Activated naive CD4-positive, alpha-beta T cell treated with anti-CD3 and anti-CD28 coated beads, Interleukin-2, amount 50 U/mL, for 16 hours (primary cell): ENCODE measurements at regions not wholly inside any gene's neighbourhood (a gene's known extent, or its start where the extent isn't known, plus 50 kb on each side); places are given as distances from the start of the nearest gene placed in this dataset.

ENCODE experiments used
- DNase-seq: peaks from one replicate; pipeline ENCODE4 v3.0.0-alpha.2; 2020

GRCh38 chr16:66004699-66005098 is 361.8 kb upstream of the CDH5 start:
- no peak for DNase-seq

- no peak for DNase-seq
Measured at GRCh38 chr16:66003201-66003600, 363.3 kb upstream of the CDH5 start.

DNA sequence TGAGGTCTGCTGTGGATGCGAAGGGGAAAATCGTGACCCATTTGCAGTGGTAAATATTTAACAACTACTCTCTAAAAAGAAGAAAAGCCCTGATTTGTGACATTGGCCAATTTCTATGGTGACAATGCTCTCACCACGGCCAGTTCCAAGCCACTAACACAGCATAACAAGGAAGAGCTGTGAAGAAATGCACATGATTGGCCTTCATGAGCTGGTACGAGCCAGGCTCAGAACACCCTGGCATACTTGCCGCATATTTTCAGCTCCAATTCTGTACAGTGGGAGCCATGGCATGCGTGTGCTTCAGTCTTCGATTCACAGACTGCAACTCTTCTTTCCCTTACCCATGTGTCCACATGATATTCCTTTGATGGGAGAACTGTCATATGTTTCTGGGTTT is 363.9 kb upstream of the CDH5 start:
- no peak for DNase-seq

DNA sequence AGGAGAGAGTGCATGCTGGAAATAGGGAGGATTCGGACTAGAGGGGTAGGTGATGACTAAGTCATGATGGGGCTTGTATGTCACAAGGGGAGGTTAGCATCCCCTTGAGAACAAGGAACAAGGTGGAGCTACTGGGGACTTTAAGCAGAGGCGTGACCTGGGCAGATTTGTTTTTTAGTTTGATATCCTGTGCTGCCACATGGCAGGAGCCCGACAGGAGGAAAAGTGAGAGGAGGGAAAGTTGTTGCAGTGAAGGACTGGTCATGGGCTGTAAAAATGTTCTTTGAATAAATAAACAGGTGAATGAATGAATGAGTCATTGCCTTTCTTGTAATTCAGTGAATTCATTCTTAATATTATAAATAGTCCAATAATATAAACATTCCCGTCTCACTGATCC is 365.1 kb upstream of the CDH5 start:
- DNase-seq: no peak

DNA sequence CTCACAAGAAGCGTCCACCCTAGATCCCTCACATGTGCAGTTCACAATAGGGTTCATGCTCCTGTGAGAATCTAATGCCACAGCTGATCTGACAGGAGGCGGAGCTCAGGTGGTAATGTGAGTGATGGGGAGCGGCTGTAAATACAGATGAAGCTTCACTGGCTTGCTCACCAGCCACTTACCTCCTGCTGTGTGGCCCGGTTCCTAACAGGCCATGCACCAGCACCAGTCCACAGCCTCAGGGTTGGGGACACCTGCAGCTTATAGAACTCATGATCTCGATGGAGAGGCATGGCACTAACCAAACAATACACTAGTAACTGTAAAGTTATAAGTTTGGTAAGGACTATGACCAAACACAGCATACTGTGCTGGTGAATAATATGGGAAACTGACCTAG is 368.0 kb upstream of the CDH5 start:
- no peak for DNase-seq

DNA sequence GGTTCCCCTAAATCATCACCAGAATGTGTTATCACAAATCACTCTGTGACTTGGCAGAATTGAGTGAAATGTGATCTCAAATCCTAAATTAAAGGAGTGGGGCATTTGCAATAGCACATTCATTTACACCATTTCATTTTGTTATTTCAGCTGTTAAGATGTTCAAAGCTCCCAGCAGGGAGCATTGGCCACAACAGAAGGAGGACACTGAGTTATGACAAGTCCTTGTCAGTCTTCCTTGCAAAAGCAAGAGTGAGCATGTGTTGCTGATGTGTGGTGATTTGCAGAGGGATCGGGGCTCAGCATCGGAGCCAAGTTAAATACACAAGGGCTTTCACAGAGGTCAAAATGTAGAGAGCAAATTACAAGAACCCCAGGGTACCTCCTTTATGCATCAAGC is 372.2 kb upstream of the CDH5 start:
- DNase-seq: no peak

GRCh38 chr16:65991149-65991701 is 375.3 kb upstream of the CDH5 start:
- DNase-seq: no peak

DNA sequence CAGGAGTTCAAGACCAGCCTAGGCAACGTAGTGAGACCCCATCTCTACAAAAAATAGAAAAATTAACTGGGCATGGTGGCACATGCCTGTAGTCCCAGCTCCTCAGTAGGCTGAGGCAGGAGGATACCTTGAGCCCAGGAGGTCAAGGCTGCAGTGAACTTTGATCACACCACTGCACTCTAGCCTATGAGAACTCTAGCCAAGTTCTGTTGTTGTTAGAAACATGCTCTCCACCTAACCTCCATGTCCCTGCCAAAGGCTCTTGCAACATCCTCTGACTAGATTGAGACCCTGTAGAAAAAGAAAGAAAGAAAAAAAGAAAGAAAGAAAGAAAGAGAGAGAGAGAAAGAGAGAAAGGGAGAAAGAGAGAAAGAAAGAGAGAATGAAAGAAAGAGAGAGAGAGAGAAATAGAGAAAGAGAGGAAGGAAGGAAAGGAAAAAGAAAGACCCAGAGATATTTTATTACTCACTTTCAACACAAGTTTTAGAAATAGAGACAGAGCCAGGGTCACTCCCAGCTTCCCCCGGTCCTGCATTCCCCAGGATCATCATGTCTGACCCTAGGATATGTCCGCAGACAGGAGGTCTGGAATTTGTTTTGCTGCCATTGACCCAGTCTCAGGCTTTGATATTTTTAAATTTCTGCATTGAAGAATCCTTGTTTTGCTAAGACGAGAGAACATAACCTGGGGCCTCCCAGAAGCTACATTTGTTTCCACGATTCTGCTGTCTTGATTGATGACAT is 376.5 kb upstream of the CDH5 start:
- DNase-seq: no peak

GRCh38 chr16:65988024-65988595 is 378.4 kb upstream of the CDH5 start:
- no peak for DNase-seq

DNA sequence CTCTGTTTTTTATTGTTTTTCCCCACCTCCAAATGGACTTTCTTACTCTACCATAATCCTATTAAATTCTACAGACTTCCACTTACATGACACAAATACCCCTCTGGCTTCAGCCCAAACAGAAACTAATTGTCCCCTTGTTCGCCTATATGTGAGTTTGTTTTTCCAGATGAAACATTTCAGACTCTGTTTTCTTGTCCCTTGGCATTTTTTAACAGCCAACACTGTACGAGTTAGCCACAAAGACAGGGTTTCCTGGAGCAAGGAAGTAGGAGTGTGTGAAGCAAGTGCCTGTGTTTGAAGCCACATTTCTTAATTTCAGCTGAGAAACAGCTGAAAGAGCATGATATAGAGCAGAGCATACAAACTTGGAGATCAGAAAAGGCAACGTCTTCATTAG is 382.2 kb upstream of the CDH5 start:
- DNase-seq: no peak

DNA sequence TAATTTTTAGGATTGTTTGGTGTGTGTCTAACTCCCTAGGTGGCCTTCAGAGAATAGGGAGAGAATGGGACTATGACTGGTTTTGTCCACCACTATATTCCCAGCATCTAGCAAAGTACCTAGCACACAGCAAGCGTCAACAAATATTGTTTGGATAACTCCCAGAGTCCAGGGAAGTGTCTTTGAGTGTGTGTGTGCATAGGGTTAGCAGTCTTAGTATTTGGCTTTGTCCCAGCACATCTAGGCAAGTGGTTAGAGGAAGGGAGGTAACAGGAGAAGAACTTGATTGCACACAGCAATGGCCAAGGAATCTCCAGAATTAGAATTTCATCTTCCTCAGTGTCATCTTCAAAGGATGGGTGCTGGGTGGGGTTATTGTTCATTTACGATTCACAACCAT is 385.4 kb upstream of the CDH5 start:
- no peak for DNase-seq

- no peak for DNase-seq
Measured at GRCh38 chr16:65975049-65975708, 391.3 kb upstream of the CDH5 start.

DNA sequence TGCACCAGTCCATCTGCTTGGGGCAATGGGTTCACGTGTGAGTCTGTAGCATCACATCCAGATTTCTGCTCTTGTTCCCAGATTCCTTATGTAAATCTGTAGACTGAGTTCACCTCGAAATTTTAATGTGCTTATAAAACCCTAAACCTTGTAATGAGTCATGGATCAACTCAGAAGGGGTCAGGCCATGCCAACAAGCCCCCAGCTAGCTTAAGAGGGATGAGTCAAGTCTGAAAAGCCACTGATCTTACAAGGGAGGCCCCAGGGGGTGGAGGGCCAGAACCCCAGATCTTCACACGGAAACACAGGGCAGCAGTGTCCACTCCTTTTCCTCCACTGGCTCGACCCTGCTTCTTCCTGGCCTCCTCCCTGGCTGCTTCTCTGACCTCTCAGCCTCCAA is 399.1 kb upstream of the CDH5 start:
- DNase-seq: no peak

DNA sequence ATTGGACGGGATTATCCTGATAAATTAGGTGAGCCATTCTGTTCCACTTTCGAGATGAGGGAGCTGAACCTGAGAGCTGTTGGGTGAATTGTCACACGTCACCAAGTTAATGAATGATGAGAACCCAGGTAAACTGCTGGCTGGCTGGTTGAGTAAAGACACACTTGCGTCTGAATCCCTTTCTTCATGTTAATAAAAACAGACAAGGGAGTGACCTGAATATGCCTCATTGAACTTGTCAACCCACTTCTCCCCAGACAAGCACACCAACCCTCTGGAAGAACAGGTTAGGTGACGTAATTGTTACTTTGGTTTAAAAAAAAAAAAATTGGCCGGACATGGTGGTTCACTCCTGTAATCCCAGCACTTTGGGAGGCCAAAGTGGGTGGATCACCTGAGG is 400.9 kb upstream of the CDH5 start:
- DNase-seq: no peak

- no peak for DNase-seq
Measured at GRCh38 chr16:65964752-65965151, 401.7 kb upstream of the CDH5 start.

DNA sequence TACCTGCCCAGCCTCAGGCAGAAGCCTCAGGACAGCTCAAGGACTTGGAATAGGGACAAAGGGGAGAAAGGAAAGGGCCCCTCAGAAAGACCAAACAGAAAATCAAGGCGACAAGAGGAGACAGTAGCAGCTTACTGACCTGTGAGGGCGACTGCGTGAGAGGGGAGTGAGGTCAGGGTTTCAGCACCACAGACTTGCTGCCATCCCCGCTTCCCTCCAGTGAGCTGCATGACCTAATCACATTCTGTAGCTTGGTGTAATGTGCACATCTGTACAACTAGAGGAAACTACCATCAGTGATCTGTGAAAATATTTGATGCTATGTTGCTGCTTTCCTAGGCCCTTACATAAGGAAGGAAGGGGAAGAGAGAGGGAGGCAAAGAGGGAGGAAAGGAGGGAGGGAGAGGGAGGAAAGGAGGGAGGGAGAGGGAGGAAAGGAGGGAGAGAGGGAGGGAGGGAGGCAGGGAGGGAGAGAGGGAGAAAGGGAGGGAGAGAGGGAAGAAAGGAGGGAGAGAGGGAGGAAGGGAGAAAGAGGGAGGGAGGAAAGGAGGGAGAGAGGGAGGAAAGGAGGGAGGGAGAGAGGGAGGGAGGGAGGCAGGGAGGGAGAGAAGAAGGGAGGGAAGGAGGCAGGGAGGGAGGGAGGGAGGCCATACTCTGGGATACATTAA is 404.9 kb upstream of the CDH5 start:
- no peak for DNase-seq

DNA sequence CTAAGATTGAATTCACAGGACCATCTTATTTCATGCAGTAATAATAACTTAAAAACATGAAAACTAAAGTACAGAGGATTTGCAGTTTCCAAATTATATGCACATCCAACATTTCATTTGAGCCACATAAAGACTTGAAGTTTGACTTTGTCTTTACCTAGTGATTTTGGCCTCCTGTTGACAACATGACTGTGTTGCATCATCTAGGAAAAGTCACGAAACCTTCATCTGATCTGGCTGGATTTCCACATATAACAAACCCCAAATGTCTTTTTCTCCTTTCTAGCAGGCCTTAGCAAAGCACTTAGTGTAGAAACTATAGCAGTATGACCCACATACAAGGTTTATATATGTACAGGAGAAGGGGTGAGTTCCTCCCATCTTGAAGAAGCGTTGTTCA is 406.5 kb upstream of the CDH5 start:
- no peak for DNase-seq

- DNase-seq: no peak
Measured at GRCh38 chr16:65958086-65958485, 408.4 kb upstream of the CDH5 start.

GRCh38 chr16:65956100-65956499 is 410.4 kb upstream of the CDH5 start:
- no peak for DNase-seq

DNA sequence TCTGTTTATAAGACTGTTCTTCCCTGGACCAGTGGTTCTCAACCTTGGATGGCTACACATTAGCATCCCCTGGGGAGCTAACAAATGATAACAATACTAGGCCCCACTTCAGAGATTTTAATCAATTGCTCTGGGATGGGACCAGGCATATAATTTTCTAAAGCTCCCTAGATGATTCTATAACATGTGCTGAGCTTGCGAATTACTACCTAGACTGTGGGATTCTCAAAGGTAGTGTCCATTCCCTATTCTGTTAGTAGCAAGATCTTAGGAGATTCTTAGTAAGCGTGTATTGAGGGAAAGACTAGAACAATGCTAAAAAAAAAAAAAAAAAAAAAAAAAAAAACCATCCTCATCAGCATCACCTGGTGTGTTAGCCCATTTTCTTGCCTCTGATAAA is 412.0 kb upstream of the CDH5 start:
- DNase-seq: no peak

DNA sequence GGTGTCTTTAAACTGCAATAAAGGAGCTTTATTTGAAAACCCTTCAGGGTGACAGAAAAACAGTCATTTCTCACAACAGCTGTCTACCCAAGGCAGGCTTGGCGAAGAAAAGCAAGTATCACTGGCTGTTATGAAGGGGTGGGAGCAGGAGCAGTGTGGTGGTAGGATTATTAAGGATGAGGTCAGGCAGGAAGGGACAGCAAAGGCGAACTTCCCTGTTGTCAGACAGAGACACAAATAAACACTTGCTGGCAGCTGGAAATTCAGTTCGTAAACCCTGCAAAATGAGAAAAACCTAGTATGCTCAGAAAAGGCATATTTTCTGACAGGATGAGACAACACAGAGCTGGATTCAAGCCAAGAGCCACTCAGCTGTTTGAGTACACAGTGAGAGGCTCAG is 416.3 kb upstream of the CDH5 start:
- no peak for DNase-seq

GRCh38 chr16:65948361-65948760 is 418.1 kb upstream of the CDH5 start:
- no peak for DNase-seq

DNA sequence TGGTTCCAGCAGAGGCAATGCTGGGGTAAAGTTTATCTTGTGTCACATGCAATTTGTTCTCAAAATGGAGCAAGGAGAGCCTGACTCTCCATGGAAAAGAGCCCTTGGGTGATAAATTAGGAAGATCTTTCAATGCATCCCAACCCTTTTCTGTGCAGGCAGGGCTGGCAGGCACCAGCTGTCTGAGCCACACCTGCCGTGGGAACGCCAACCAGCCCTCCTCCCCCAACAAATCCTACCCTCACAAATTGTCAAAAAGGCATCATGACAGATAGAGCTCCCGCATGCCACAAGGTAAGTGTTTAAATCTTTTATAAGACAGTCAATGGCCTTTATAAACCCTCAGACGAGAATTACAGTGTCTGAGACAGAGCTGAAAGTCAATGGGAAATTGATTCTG is 418.5 kb upstream of the CDH5 start:
- no peak for DNase-seq

DNA sequence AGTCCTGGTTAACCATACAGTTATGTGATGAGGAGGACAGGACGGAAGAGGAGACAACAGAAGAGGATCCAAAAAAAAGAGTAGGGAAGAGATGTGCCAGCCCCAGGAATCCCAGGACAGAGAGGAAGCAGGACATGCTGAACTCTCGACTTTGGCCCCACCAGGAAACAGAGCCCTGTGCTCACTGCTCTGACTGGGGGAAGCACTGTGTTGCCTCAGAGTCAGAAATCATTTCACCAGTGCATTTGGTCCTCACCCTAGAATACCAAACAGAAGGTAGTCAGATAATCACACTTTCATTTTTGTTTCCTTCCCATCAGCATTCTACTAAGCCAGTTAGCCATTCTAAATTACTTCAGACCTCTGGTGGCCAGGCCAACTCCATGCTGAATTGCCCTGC is 421.0 kb upstream of the CDH5 start:
- no peak for DNase-seq
